ENCODE measurements at regions not wholly inside any gene's neighbourhood (a gene's known extent, or its start where the extent isn't known, plus 50 kb on each side); places are given as distances from the start of the nearest gene placed in this dataset.

DNA sequence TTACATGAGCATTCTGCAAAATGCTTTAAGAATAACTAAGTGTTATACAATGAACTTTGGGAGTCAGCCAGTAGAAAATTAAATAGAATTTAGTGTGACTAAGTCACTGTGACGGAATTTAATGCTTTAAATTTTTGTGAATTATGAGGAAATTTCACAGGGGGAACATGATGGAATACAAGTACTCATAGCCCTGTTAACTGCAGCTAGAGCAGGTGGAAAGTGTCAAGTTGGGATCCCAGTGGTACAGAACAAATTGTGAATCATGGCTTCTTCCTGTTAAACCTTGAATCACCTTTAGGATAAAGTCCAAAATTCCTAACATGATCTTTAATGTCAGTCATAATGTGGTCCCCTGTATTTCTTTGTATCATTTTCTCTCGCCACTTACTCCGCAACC lies 212.2 kb upstream of the CENPE start:
- ATAC-seq (ENCODE audit: low read depth), result no peak
- Mint-ChIP-seq H3K4me3 (no peak overlapping the region), H3K4me1 (no peaks in the 10 kb centered on the region), H3K9me3 (ENCODE audit: insufficient read depth) (no peaks in the 10 kb centered on the region), H3K27ac (no peak overlapping the region), H3K27me3 (no peaks in the 10 kb centered on the region)
- 75% methylated on average over 1 of the region's 3 CpGs for WGBS (ENCODE audit: insufficient coverage)
- no peak overlapping the region for H3K27ac ChIP-seq (ENCODE audit: low read length in 2 of 2)
- H3K4me3 ChIP-seq (ENCODE audit: control extremely low read depth in 1 of 5, extremely low read depth in 1 of 5, insufficient read depth in 1 of 5, low read depth in 2 of 5, low read length in 4 of 5), result no peak overlapping the region
- H3K4me1 ChIP-seq (ENCODE audit: control insufficient read depth in 2 of 2, insufficient read depth in 2 of 2, low read length in 2 of 2), result no peaks in the 10 kb centered on the region
- H3K9me3 ChIP-seq (ENCODE audit: control extremely low read depth in 1 of 3, control insufficient read depth in 2 of 3, insufficient read depth in 1 of 3, low read length in 2 of 3), result no peaks in the 10 kb centered on the region
- H3K79me2 ChIP-seq (ENCODE audit: control insufficient read depth, insufficient read depth, low read length), result no peaks in the 10 kb centered on the region
- no peak for DNase-seq
- H3K27me3 ChIP-seq (replicated peaks in 1 of 4; ENCODE audit: control extremely low read depth in 1 of 4, control insufficient read depth in 3 of 4, insufficient read depth in 4 of 4, low read length in 3 of 4), result no peaks in the 10 kb centered on the region
- CTCF ChIA-PET, result no interaction called here
- H3K4me2 ChIP-seq (replicated peaks; ENCODE audit: low read depth, low read length, poor library complexity, severe bottlenecking), result no peak overlapping the region
- POLR2A ChIA-PET, result no interaction called here
- no peak overlapping the region for H3K9ac ChIP-seq (ENCODE audit: low read length)
- H2AFZ ChIP-seq (ENCODE audit: insufficient read depth, low read depth, low read length, poor library complexity, severe bottlenecking), result no peak overlapping the region
- TF ChIP-seq CTCF (IDR thresholded peaks at IDR 0.05), result no peak
- TF ChIP-seq EZH2 (IDR thresholded peaks at IDR 0.05; ENCODE audit: borderline replicate concordance, insufficient read depth, low read depth, low read length, poor library complexity, severe bottlenecking), result no peak
- intact Hi-C loops (cut with micrococcal nuclease), result no loop called here
- no peaks in the 10 kb centered on the region for H4K20me1 ChIP-seq (ENCODE audit: control insufficient read depth, insufficient read depth, low read length, poor library complexity, severe bottlenecking)
- no peaks in the 10 kb centered on the region for H3K36me3 ChIP-seq (replicated peaks in 1 of 2; ENCODE audit: control extremely low read depth in 1 of 2, control insufficient read depth in 1 of 2, extremely low read depth in 1 of 2, insufficient read depth in 2 of 2, low read length in 1 of 2)

- no peak overlapping the region for H3K9ac ChIP-seq (ENCODE audit: low read length)
- H3K27ac Mint-ChIP-seq, result no peak overlapping the region
- H2AFZ ChIP-seq (ENCODE audit: insufficient read depth, low read depth, low read length, poor library complexity, severe bottlenecking), result no peak overlapping the region
- no peaks in the 10 kb centered on the region for H3K27me3 ChIP-seq (replicated peaks in 1 of 4; ENCODE audit: control extremely low read depth in 1 of 4, control insufficient read depth in 3 of 4, insufficient read depth in 4 of 4, low read length in 3 of 4)
- no peaks in the 10 kb centered on the region for H4K20me1 ChIP-seq (ENCODE audit: control insufficient read depth, insufficient read depth, low read length, poor library complexity, severe bottlenecking)
- H3K4me2 ChIP-seq (replicated peaks; ENCODE audit: low read depth, low read length, poor library complexity, severe bottlenecking), result no peak overlapping the region
- no peaks in the 10 kb centered on the region for H3K36me3 ChIP-seq (replicated peaks in 1 of 2; ENCODE audit: control extremely low read depth in 1 of 2, control insufficient read depth in 1 of 2, extremely low read depth in 1 of 2, insufficient read depth in 2 of 2, low read length in 1 of 2)
- H3K9me3 Mint-ChIP-seq (ENCODE audit: insufficient read depth), result no peaks in the 10 kb centered on the region
- ChIA-PET POLR2A (no interaction called here), CTCF (no interaction called here)
- H3K27ac ChIP-seq (ENCODE audit: low read length in 2 of 2), result no peak overlapping the region
- H3K9me3 ChIP-seq (ENCODE audit: control extremely low read depth in 1 of 3, control insufficient read depth in 2 of 3, insufficient read depth in 1 of 3, low read length in 2 of 3), result no peaks in the 10 kb centered on the region
- ATAC-seq (ENCODE audit: low read depth), result no peak
- H3K4me1 Mint-ChIP-seq, result no peaks in the 10 kb centered on the region
- TF ChIP-seq CTCF (IDR thresholded peaks at IDR 0.05) (no peak), EZH2 (IDR thresholded peaks at IDR 0.05; ENCODE audit: borderline replicate concordance, insufficient read depth, low read depth, low read length, poor library complexity, severe bottlenecking) (no peak)
- no peaks in the 10 kb centered on the region for H3K27me3 Mint-ChIP-seq
- no peak overlapping the region for H3K4me3 ChIP-seq (ENCODE audit: control extremely low read depth in 1 of 5, extremely low read depth in 1 of 5, insufficient read depth in 1 of 5, low read depth in 2 of 5, low read length in 4 of 5)
- intact Hi-C loops (cut with micrococcal nuclease), result no loop called here
- no peak overlapping the region for H3K4me3 Mint-ChIP-seq
- H3K79me2 ChIP-seq (ENCODE audit: control insufficient read depth, insufficient read depth, low read length), result no peaks in the 10 kb centered on the region
- DNase-seq, result no peak
- H3K4me1 ChIP-seq (ENCODE audit: control insufficient read depth in 2 of 2, insufficient read depth in 2 of 2, low read length in 2 of 2), result no peaks in the 10 kb centered on the region
These were observed 207.3 kb upstream of the CENPE start for GRCh38 chr4:103405415-103405814.

All from B cell (primary cell).